Endothelial cell of umbilical vein (primary cell): ENCODE measurements at regions not wholly inside any gene's neighbourhood (a gene's known extent, or its start where the extent isn't known, plus 50 kb on each side); places are given as distances from the start of the nearest gene placed in this dataset.

Experiments used
- CTCF ChIP-seq, 2 donors: IDR thresholded peaks; 1 replicate in 1 of 2; 2 replicates in 1 of 2; pipeline ENCODE4 v1.5.1; 2011; ENCODE audit warnings: low read length in 2 of 2, mild to moderate bottlenecking in 2 of 2, moderate library complexity in 2 of 2, control low read depth in 1 of 2, inconsistent platforms in 1 of 2, low read depth in 1 of 2; ENCODE audit not compliant: insufficient read depth in 1 of 2; ENCODE audit errors: extremely low read depth in 1 of 2
- EZH2 ChIP-seq: IDR thresholded peaks from 2 replicates; pipeline ENCODE4 v1.6.1; 2012; ENCODE audit warnings: borderline replicate concordance, low read depth, mild to moderate bottlenecking, moderate library complexity, low read length, inconsistent platforms; ENCODE audit not compliant: severe bottlenecking
- GATA2 ChIP-seq: IDR thresholded peaks from 2 replicates; pipeline ENCODE4 v1.7.0; 2011; ENCODE audit warnings: low read depth, mild to moderate bottlenecking, moderate library complexity, mixed read lengths, low read length; ENCODE audit not compliant: insufficient read length, insufficient read depth
- POLR2A ChIP-seq: IDR thresholded peaks from 2 replicates; pipeline ENCODE4 v1.6.1; 2012; ENCODE audit warnings: low read depth, mild to moderate bottlenecking, control low read depth, low read length

GRCh38 chr13:79654520-79654919 is 173.6 kb downstream of the NDFIP2 start:
- TF ChIP-seq GATA2 (no peak), CTCF (IDR thresholded peaks at IDR 0.05; ENCODE audit: extremely low read depth in 1 of 2, insufficient read depth in 1 of 2, low read depth in 1 of 2, low read length in 2 of 2) (no peak), POLR2A (no peak), EZH2 (no peak)
